ENCODE measurements at regions not wholly inside any gene's neighbourhood (a gene's known extent, or its start where the extent isn't known, plus 50 kb on each side); places are given as distances from the start of the nearest gene placed in this dataset.

DNA sequence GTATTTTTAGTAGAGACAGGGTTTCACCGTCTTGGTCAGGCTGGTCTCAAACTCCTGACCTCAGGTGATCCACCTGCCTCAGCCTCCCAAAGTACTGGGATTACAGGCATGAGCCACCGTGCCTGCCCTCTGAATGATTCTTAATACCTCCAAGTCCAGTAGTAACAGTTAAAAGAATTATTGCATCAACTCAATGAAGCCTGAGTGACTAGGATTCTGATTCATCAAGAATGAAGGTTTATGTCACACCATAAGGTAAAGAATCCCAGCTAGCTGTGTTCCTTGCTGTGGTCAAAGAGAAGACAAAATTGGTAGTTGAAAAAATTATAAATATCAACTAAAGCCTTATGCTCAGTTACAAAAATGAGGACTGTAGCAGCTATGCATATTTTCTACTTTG lies 81.2 kb upstream of the ABCC4 start (continued):
- TF ChIP-seq, protein P1, sequence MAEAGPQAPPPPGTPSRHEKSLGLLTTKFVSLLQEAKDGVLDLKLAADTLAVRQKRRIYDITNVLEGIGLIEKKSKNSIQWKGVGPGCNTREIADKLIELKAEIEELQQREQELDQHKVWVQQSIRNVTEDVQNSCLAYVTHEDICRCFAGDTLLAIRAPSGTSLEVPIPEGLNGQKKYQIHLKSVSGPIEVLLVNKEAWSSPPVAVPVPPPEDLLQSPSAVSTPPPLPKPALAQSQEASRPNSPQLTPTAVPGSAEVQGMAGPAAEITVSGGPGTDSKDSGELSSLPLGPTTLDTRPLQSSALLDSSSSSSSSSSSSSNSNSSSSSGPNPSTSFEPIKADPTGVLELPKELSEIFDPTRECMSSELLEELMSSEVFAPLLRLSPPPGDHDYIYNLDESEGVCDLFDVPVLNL (CRISPR knock-in tag; IDR thresholded peaks at IDR 0.05; ENCODE audit: borderline replicate concordance, low read depth): no peak

DNA sequence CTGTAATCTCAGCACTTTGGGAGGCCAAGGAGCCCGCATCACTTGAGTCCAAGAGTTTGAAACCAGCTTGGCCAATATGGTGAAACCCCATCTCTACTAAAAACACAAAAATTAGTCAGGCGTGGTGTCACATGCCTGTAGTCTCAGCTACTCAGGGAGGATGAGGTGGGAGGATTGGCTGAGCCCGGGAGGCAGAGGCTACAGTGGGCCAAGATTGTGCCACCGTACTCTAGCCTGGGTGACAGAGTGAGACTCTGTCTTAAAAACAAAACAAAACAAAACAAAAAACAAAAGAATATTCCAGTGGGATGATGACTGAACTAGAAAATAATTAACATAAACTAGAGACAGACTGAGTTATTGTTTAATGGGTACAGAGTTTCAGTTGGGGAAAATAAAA lies 81.7 kb upstream of the ABCC4 start:
- H3K4me1 Mint-ChIP-seq: peaks cover 6% of the 10 kb centered on the region
- no peaks in the 10 kb centered on the region for H3K36me3 Mint-ChIP-seq
- no peak for TF ChIP-seq FOXJ3 (CRISPR knock-in tag; IDR thresholded peaks at IDR 0.05; ENCODE audit: borderline replicate concordance)
- TF ChIP-seq, protein P2, sequence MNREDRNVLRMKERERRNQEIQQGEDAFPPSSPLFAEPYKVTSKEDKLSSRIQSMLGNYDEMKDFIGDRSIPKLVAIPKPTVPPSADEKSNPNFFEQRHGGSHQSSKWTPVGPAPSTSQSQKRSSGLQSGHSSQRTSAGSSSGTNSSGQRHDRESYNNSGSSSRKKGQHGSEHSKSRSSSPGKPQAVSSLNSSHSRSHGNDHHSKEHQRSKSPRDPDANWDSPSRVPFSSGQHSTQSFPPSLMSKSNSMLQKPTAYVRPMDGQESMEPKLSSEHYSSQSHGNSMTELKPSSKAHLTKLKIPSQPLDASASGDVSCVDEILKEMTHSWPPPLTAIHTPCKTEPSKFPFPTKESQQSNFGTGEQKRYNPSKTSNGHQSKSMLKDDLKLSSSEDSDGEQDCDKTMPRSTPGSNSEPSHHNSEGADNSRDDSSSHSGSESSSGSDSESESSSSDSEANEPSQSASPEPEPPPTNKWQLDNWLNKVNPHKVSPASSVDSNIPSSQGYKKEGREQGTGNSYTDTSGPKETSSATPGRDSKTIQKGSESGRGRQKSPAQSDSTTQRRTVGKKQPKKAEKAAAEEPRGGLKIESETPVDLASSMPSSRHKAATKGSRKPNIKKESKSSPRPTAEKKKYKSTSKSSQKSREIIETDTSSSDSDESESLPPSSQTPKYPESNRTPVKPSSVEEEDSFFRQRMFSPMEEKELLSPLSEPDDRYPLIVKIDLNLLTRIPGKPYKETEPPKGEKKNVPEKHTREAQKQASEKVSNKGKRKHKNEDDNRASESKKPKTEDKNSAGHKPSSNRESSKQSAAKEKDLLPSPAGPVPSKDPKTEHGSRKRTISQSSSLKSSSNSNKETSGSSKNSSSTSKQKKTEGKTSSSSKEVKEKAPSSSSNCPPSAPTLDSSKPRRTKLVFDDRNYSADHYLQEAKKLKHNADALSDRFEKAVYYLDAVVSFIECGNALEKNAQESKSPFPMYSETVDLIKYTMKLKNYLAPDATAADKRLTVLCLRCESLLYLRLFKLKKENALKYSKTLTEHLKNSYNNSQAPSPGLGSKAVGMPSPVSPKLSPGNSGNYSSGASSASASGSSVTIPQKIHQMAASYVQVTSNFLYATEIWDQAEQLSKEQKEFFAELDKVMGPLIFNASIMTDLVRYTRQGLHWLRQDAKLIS (CRISPR knock-in tag; IDR thresholded peaks at IDR 0.05; ENCODE audit: borderline replicate concordance): no peak
- TF ChIP-seq, protein P3, sequence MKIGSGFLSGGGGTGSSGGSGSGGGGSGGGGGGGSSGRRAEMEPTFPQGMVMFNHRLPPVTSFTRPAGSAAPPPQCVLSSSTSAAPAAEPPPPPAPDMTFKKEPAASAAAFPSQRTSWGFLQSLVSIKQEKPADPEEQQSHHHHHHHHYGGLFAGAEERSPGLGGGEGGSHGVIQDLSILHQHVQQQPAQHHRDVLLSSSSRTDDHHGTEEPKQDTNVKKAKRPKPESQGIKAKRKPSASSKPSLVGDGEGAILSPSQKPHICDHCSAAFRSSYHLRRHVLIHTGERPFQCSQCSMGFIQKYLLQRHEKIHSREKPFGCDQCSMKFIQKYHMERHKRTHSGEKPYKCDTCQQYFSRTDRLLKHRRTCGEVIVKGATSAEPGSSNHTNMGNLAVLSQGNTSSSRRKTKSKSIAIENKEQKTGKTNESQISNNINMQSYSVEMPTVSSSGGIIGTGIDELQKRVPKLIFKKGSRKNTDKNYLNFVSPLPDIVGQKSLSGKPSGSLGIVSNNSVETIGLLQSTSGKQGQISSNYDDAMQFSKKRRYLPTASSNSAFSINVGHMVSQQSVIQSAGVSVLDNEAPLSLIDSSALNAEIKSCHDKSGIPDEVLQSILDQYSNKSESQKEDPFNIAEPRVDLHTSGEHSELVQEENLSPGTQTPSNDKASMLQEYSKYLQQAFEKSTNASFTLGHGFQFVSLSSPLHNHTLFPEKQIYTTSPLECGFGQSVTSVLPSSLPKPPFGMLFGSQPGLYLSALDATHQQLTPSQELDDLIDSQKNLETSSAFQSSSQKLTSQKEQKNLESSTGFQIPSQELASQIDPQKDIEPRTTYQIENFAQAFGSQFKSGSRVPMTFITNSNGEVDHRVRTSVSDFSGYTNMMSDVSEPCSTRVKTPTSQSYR (CRISPR knock-in tag; IDR thresholded peaks at IDR 0.05): no peak
- TF ChIP-seq NR1H2 (CRISPR knock-in tag; IDR thresholded peaks at IDR 0.05): no peak
- no peak for TF ChIP-seq EMX1 (CRISPR knock-in tag; IDR thresholded peaks at IDR 0.05)
- no peak for TF ChIP-seq ZNF416 (CRISPR knock-in tag; IDR thresholded peaks at IDR 0.05)
- TF ChIP-seq, protein P4, sequence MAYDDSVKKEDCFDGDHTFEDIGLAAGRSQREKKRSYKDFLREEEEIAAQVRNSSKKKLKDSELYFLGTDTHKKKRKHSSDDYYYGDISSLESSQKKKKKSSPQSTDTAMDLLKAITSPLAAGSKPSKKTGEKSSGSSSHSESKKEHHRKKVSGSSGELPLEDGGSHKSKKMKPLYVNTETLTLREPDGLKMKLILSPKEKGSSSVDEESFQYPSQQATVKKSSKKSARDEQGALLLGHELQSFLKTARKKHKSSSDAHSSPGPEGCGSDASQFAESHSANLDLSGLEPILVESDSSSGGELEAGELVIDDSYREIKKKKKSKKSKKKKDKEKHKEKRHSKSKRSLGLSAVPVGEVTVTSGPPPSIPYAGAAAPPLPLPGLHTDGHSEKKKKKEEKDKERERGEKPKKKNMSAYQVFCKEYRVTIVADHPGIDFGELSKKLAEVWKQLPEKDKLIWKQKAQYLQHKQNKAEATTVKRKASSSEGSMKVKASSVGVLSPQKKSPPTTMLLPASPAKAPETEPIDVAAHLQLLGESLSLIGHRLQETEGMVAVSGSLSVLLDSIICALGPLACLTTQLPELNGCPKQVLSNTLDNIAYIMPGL (CRISPR knock-in tag; IDR thresholded peaks at IDR 0.05): no peak
- TF ChIP-seq JUN (CRISPR knock-in tag; IDR thresholded peaks at IDR 0.05): no peak
- TF ChIP-seq RELA (CRISPR knock-in tag; IDR thresholded peaks at IDR 0.05; ENCODE audit: borderline replicate concordance): no peak
- TF ChIP-seq, protein P5, sequence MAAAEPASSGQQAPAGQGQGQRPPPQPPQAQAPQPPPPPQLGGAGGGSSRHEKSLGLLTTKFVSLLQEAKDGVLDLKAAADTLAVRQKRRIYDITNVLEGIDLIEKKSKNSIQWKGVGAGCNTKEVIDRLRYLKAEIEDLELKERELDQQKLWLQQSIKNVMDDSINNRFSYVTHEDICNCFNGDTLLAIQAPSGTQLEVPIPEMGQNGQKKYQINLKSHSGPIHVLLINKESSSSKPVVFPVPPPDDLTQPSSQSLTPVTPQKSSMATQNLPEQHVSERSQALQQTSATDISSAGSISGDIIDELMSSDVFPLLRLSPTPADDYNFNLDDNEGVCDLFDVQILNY (CRISPR knock-in tag; IDR thresholded peaks at IDR 0.05): no peak
- no peak for ATAC-seq
- no peak overlapping the region for H3K27ac Mint-ChIP-seq
- DNase-seq (ENCODE audit: low spot score): no peak
- H3K9me3 Mint-ChIP-seq: peaks cover 13% of the 10 kb centered on the region
- H3K4me3 Mint-ChIP-seq: no peak overlapping the region
- ChIA-PET POLR2A (no interaction called here), CTCF (interaction anchor here (3.2 to 4.7 kb wide), 2 partner anchors 19 to 194 kb away, joined by 72 to 75 read pairs; no protein-coding TSS in a partner anchor)
- no peaks in the 10 kb centered on the region for H3K27me3 Mint-ChIP-seq (ENCODE audit: low read depth)

DNA sequence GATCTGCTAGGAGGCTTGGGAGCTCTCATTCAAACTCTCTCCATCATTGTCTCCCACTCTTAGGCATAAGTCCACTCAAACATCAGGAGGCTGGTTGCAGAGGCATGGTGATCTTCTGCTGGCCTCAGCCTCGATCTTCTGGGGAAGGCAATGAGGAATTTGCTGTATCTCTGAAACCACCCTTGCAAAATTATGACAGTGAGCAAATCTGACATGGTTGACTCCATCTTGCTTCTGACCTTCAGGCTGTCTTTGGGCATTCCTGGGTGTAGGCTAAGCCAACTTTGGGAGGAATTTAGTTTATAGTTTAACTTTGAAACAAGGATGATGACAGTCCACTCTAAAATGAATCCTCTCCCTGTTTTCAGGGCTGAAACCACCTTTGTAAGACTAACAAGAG lies 84.1 kb upstream of the ABCC4 start:
- CTCF ChIA-PET: no interaction called here
- POLR2A ChIA-PET: no interaction called here
- Mint-ChIP-seq H3K9me3 (peaks cover 13% of the 10 kb centered on the region), H3K4me1 (peaks cover 4% of the 10 kb centered on the region), H3K4me3 (no peak overlapping the region), H3K27me3 (ENCODE audit: low read depth) (no peaks in the 10 kb centered on the region), H3K27ac (no peak overlapping the region), H3K36me3 (no peaks in the 10 kb centered on the region)
- ATAC-seq: no peak
- DNase-seq (ENCODE audit: low spot score): no peak
- TF ChIP-seq ZBTB21 (CRISPR knock-in tag; IDR thresholded peaks at IDR 0.05; ENCODE audit: borderline replicate concordance) (no peak), FOXP1 (CRISPR knock-in tag; IDR thresholded peaks at IDR 0.05; ENCODE audit: borderline replicate concordance) (no peak), TEAD1 (CRISPR knock-in tag; IDR thresholded peaks at IDR 0.05) (no peak), ZNF317 (CRISPR knock-in tag; IDR thresholded peaks at IDR 0.05; ENCODE audit: borderline replicate concordance, low read depth) (no peak)
- TF ChIP-seq, protein P6, sequence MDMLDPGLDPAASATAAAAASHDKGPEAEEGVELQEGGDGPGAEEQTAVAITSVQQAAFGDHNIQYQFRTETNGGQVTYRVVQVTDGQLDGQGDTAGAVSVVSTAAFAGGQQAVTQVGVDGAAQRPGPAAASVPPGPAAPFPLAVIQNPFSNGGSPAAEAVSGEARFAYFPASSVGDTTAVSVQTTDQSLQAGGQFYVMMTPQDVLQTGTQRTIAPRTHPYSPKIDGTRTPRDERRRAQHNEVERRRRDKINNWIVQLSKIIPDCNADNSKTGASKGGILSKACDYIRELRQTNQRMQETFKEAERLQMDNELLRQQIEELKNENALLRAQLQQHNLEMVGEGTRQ (CRISPR knock-in tag; IDR thresholded peaks at IDR 0.05): no peak
- TF ChIP-seq, protein P7, sequence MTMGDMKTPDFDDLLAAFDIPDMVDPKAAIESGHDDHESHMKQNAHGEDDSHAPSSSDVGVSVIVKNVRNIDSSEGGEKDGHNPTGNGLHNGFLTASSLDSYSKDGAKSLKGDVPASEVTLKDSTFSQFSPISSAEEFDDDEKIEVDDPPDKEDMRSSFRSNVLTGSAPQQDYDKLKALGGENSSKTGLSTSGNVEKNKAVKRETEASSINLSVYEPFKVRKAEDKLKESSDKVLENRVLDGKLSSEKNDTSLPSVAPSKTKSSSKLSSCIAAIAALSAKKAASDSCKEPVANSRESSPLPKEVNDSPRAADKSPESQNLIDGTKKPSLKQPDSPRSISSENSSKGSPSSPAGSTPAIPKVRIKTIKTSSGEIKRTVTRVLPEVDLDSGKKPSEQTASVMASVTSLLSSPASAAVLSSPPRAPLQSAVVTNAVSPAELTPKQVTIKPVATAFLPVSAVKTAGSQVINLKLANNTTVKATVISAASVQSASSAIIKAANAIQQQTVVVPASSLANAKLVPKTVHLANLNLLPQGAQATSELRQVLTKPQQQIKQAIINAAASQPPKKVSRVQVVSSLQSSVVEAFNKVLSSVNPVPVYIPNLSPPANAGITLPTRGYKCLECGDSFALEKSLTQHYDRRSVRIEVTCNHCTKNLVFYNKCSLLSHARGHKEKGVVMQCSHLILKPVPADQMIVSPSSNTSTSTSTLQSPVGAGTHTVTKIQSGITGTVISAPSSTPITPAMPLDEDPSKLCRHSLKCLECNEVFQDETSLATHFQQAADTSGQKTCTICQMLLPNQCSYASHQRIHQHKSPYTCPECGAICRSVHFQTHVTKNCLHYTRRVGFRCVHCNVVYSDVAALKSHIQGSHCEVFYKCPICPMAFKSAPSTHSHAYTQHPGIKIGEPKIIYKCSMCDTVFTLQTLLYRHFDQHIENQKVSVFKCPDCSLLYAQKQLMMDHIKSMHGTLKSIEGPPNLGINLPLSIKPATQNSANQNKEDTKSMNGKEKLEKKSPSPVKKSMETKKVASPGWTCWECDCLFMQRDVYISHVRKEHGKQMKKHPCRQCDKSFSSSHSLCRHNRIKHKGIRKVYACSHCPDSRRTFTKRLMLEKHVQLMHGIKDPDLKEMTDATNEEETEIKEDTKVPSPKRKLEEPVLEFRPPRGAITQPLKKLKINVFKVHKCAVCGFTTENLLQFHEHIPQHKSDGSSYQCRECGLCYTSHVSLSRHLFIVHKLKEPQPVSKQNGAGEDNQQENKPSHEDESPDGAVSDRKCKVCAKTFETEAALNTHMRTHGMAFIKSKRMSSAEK (CRISPR knock-in tag; IDR thresholded peaks at IDR 0.05; ENCODE audit: borderline replicate concordance): no peak
